HUDEP-2 (cell line): ENCODE measurements at regions not wholly inside any gene's neighbourhood (a gene's known extent, or its start where the extent isn't known, plus 50 kb on each side); places are given as distances from the start of the nearest gene placed in this dataset.

Experiments
- DNase-seq, 76 experiments: peaks; one replicate each; lab custom pipeline; 2025; ENCODE audit not compliant: unreplicated experiment in 76 of 76; lab: John Stamatoyannopoulos, UW

- DNase-seq: no peak
These were observed 95.5 kb upstream of the CNTN3 start for GRCh38 chr3:74709951-74710350.

- no peak for DNase-seq
These were observed 79.4 kb upstream of the CNTN3 start for GRCh38 chr3:74693696-74694393.

- no peak for DNase-seq
These were observed 78.8 kb upstream of the CNTN3 start for GRCh38 chr3:74693251-74693650.

GRCh38 chr3:74691946-74692345 is 77.5 kb upstream of the CNTN3 start:
- no peak for DNase-seq

- no peak for DNase-seq
These were observed 58.9 kb upstream of the CNTN3 start for GRCh38 chr3:74673326-74673725.

GRCh38 chr3:74664606-74665005 is 50.1 kb upstream of the CNTN3 start:
- DNase-seq: no peak
